A549 (cell line): ENCODE measurements at regions not wholly inside any gene's neighbourhood (a gene's known extent, or its start where the extent isn't known, plus 50 kb on each side); places are given as distances from the start of the nearest gene placed in this dataset.

Experiments
- ATAC-seq, 2 experiments: fragments of 200-7000 bp in 1 of 2; fragments of >200 bp in 1 of 2; cut with Nextera tagmentation in 1 of 2; cut with Tn5 transposase in 1 of 2; 3 replicates each; pipeline versions ENCODE4 v1.8.0 to v1.9.1; 2018 to 2020; ENCODE audit warnings: mild to moderate bottlenecking in 1 of 2, moderate library complexity in 1 of 2
- CTCF ChIA-PET: fragments of 300-600 bp; sonication (Branson Sonifier 250); formaldehyde crosslinking; extraction: SDS; loops from one replicate; lab custom pipeline; 2021; ENCODE audit warnings: antibody characterized with exemption, inconsistent platforms; lab: Yijun Ruan, JAX
- POLR2A ChIA-PET: fragments of 350-600 bp; formaldehyde crosslinking; extraction: SDS; loops from one replicate; lab custom pipeline; 2021; ENCODE audit warnings: antibody characterized with exemption, inconsistent platforms; lab: Yijun Ruan, JAX
- DNase-seq, 2 experiments: peaks; one replicate each; pipeline versions ENCODE4 v3.0.0 to v3.0.0-alpha.2; 2011 to 2016; ENCODE audit warnings: low read depth in 1 of 2, low spot score in 1 of 2
- FAIRE-seq: peaks from 2 replicates; lab custom pipeline; 2011; peaks lifted over from hg19 to GRCh38; lab: Jason Lieb, UNC
- H3K27ac ChIP-seq, 2 experiments: fragments of >200 bp; sonication (Bioruptor Twin); formaldehyde crosslinking; 3 replicates each; pipeline ENCODE4 v1.5.1; 2016 to 2017
- H3K4me1 ChIP-seq: fragments of >200 bp; sonication (Bioruptor Twin); formaldehyde crosslinking; 3 replicates; pipeline ENCODE4 v1.6.1; 2016
- H3K4me2 ChIP-seq: fragments of >200 bp; sonication (Bioruptor Twin); formaldehyde crosslinking; 3 replicates; pipeline ENCODE4 v1.6.1; 2016
- H3K4me3 ChIP-seq: fragments of >200 bp; sonication (Bioruptor Twin); formaldehyde crosslinking; 3 replicates; pipeline ENCODE4 v1.5.1; 2016
- H3K9me3 ChIP-seq: fragments of >200 bp; sonication (Bioruptor Twin); formaldehyde crosslinking; 3 replicates; pipeline ENCODE4 v1.6.1; 2016
- ATOH8 ChIP-seq: fragments of 250-450 bp; sonication (Bioruptor Pico); IDR thresholded peaks from 2 replicates; pipeline ENCODE4 v1.5.0; 2020; ENCODE audit warnings: low read depth, mild to moderate bottlenecking, moderate library complexity
- CBX8 ChIP-seq: fragments of 200-600 bp; sonication (generic); IDR thresholded peaks from 2 replicates; pipeline ENCODE4 v1.6.1; 2016
- CHD2 ChIP-seq: fragments of 150-350 bp; IDR thresholded peaks from 2 replicates; pipeline ENCODE4 v1.6.1; 2014; ENCODE audit warnings: low read length; ENCODE audit not compliant: partially characterized antibody
- ESRRA ChIP-seq: fragments of 150-350 bp; IDR thresholded peaks from 2 replicates; pipeline ENCODE4 v1.6.1; 2014; ENCODE audit warnings: mild to moderate bottlenecking, low read length, borderline replicate concordance
- FOSL2 ChIP-seq, 2 experiments: fragments of 450-650 bp in 1 of 2; fragments of >200 bp in 1 of 2; sonication (Bioruptor Twin) in 1 of 2; formaldehyde crosslinking; IDR thresholded peaks; 2 replicates each; pipeline versions ENCODE4 v1.5.0 to v1.6.1; 2016 to 2020; ENCODE audit warnings: mild to moderate bottlenecking in 1 of 2, moderate library complexity in 1 of 2
- FOXS1 ChIP-seq: fragments of 250-450 bp; sonication (Bioruptor Pico); IDR thresholded peaks from 2 replicates; pipeline ENCODE4 v1.5.0; 2020; ENCODE audit warnings: mild to moderate bottlenecking, moderate library complexity
- HOXA7 ChIP-seq: fragments of 250-450 bp; sonication (Bioruptor Pico); IDR thresholded peaks from 2 replicates; pipeline ENCODE4 v1.5.0; 2020; ENCODE audit warnings: mild to moderate bottlenecking, moderate library complexity
- HOXB13 ChIP-seq: fragments of 250-450 bp; sonication (Bioruptor Pico); IDR thresholded peaks from 2 replicates; pipeline ENCODE4 v1.5.0; 2020; ENCODE audit warnings: low read depth, mild to moderate bottlenecking, moderate library complexity
- HOXB5 ChIP-seq: fragments of 250-450 bp; sonication (Bioruptor Pico); IDR thresholded peaks from 2 replicates; pipeline ENCODE4 v1.5.0; 2020; ENCODE audit warnings: mild to moderate bottlenecking, moderate library complexity
- JUN ChIP-seq, 2 experiments: fragments of >200 bp; sonication (Bioruptor Twin); formaldehyde crosslinking; IDR thresholded peaks; 2 replicates in 1 of 2; 3 replicates in 1 of 2; pipeline ENCODE4 v1.6.1; 2016 to 2017
- MAZ ChIP-seq: fragments of 150-350 bp; IDR thresholded peaks from 2 replicates; pipeline ENCODE4 v1.6.1; 2014; ENCODE audit warnings: antibody characterized with exemption, low read depth, low read length, borderline replicate concordance
- MYC ChIP-seq: IDR thresholded peaks from 2 replicates; pipeline ENCODE4 v1.6.1; 2012; ENCODE audit warnings: mild to moderate bottlenecking, inconsistent platforms, low read length, improper control_type of control experiment, borderline replicate concordance
- POLR2A ChIP-seq: IDR thresholded peaks from 2 replicates; pipeline ENCODE4 v1.6.1; 2012; ENCODE audit warnings: mild to moderate bottlenecking, low read length
- RFX5 ChIP-seq: fragments of 450-650 bp; IDR thresholded peaks from 2 replicates; pipeline ENCODE4 v1.7.1; 2014; ENCODE audit warnings: antibody characterized with exemption, mild to moderate bottlenecking, moderate library complexity
- SMC3 ChIP-seq: fragments of >200 bp; sonication (Bioruptor Twin); formaldehyde crosslinking; IDR thresholded peaks from 3 replicates; pipeline ENCODE4 v1.6.1; 2018; ENCODE audit warnings: inconsistent platforms
- SREBF2 ChIP-seq: fragments of 450-650 bp; IDR thresholded peaks from 2 replicates; pipeline ENCODE4 v1.6.1; 2014; ENCODE audit warnings: mild to moderate bottlenecking, moderate library complexity
- ZNF302 ChIP-seq: fragments of 250-450 bp; sonication (Bioruptor Pico); IDR thresholded peaks from 2 replicates; pipeline ENCODE4 v1.9.0; 2021; ENCODE audit warnings: inconsistent platforms, mild to moderate bottlenecking, moderate library complexity
- WGBS: methylation state at CpG from one replicate; pipeline ENCODE4 v1.1.6; 2017; ENCODE audit errors: missing lambda C conversion rate; 5-methylcytosine and 5-hydroxymethylcytosine counted together
- TF ChIP-seq, protein P1 (sequence below): fragments of 450-650 bp; IDR thresholded peaks from 2 replicates; pipeline ENCODE4 v1.6.1; 2014; ENCODE audit warnings: antibody characterized with exemption
- TF ChIP-seq, protein P2 (sequence below): fragments of >200 bp; sonication (Bioruptor Twin); formaldehyde crosslinking; IDR thresholded peaks from 3 replicates; pipeline ENCODE4 v1.5.1; 2016

DNA sequence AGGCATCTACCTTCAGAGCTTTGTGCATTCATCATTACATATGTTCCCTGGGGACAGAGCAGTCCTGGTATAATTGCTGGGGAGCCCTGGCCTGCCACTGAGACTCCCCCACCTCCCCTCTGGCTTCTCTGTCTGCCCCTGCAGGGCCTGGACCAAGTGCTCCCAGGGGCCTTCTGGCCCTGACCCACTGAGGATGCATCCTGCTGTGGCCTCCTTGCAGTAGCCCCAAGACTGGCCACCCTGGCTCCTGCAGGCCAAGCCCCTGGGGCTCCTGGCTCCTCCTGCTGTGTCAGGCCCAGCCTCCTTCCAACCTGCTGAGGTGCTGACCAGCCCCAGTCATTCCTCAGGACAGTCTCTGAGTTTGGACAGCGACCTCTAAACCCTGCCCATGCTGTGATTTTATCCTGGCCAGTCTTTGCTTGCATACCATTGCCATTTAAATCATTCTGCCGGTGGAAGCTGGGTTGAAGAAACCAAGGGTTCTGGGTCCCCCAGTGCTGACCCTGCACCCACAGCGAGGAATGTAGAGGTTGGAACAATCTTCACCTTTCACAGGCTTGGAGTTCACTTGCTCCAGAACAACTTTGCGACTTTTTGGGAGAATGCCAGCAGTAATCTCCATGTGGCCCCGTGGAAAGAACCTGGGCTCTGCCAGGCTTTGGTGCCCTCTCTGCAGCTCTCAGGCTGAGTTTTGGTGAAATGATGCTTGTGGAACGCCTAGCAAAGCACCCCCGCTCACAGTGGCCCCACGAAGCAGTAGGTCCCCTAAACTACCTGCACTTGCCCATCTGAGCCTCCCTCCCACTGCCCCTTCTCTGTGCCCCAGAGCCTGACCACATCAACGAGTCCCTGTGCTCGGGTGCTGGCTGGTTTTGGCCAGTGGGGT is 167.3 kb upstream of the GLI2 start:
- FAIRE-seq (no peak), ATAC-seq (no peak), DNase-seq (no peak)
- Histone ChIP-seq H3K9me3 (no peaks in the 10 kb centered on the region), H3K27ac (no peak overlapping the region), H3K4me1 (peaks cover 8% of the 10 kb centered on the region; the same call in 2 of the 3 replicates), H3K4me2 (no peak overlapping the region), H3K4me3 (no peak overlapping the region)
- no peak for TF ChIP-seq JUN (IDR thresholded peaks at IDR 0.05)
- no peak for TF ChIP-seq FOXS1
- TF ChIP-seq HOXB13 (CRISPR knock-in tag), result no peak
- TF ChIP-seq, protein P1, sequence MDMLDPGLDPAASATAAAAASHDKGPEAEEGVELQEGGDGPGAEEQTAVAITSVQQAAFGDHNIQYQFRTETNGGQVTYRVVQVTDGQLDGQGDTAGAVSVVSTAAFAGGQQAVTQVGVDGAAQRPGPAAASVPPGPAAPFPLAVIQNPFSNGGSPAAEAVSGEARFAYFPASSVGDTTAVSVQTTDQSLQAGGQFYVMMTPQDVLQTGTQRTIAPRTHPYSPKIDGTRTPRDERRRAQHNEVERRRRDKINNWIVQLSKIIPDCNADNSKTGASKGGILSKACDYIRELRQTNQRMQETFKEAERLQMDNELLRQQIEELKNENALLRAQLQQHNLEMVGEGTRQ, result no peak
- TF ChIP-seq SMC3, result no peak
- TF ChIP-seq SREBF2, result no peak
- TF ChIP-seq ATOH8, result no peak
- no peak for TF ChIP-seq HOXB5 (CRISPR knock-in tag)
- no peak for TF ChIP-seq ESRRA
- 44% methylated on average over 10 of the region's 10 CpGs for WGBS
- ChIA-PET POLR2A (no interaction called here), CTCF (interaction anchor here (1.5 kb wide), 1 partner anchor 224 kb away, joined by 3 read pairs; no protein-coding TSS in a partner anchor)

DNA sequence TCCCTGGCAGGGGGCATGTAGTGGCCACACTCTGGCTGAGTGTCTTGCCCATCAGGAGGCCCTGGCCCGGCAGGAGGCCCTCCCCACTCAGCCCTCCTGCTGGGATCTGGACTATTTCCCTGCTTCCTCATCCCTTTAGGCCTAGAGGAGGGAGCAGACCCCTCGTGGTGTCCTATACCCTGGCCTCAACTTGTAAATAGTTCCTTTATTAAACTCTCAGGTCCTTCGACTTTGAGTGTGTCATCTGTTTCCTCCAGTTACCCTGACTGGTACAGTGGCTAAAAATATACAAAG is 166.7 kb upstream of the GLI2 start:
- H3K27ac ChIP-seq, result no peak overlapping the region
- no peaks in the 10 kb centered on the region for H3K9me3 ChIP-seq
- no peak overlapping the region for H3K4me3 ChIP-seq
- H3K4me2 ChIP-seq, result no peak overlapping the region
- peaks cover 8% of the 10 kb centered on the region; the same call in 2 of the 3 replicates for H3K4me1 ChIP-seq
- no peak for TF ChIP-seq MAZ
- TF ChIP-seq RFX5, result no peak
- TF ChIP-seq CBX8, result no peak
- no peak for TF ChIP-seq CHD2
- TF ChIP-seq ATOH8, result no peak
- TF ChIP-seq HOXA7, result no peak
- TF ChIP-seq ZNF302, result no peak
- TF ChIP-seq SMC3, result no peak
- TF ChIP-seq MYC, result no peak
- TF ChIP-seq, all 56 proteins: peak for 0
- CTCF ChIA-PET, result interaction anchor here (1.2 kb wide), 1 partner anchor 16 kb away, joined by 3 read pairs; no protein-coding TSS in a partner anchor
- ATAC-seq, result no peak
- no peak for DNase-seq
- POLR2A ChIA-PET, result no interaction called here
- FAIRE-seq, result no peak
- 19% methylated on average over 3 of the region's 3 CpGs for WGBS

- no peaks in the 10 kb centered on the region for H3K9me3 ChIP-seq
- WGBS, result 83% methylated on average over 12 of the region's 12 CpGs
- ChIA-PET POLR2A (no interaction called here), CTCF (interaction anchor here (1.2 kb wide), 1 partner anchor 17 kb away, joined by 3 read pairs; no protein-coding TSS in a partner anchor)
- no peak overlapping the region for H3K4me3 ChIP-seq
- peaks cover under 1% of the 10 kb centered on the region; the same call in 1 of the 3 replicates for H3K4me1 ChIP-seq
- DNase-seq, result no peak
- H3K4me2 ChIP-seq, result no peak overlapping the region
- TF ChIP-seq, protein P2, sequence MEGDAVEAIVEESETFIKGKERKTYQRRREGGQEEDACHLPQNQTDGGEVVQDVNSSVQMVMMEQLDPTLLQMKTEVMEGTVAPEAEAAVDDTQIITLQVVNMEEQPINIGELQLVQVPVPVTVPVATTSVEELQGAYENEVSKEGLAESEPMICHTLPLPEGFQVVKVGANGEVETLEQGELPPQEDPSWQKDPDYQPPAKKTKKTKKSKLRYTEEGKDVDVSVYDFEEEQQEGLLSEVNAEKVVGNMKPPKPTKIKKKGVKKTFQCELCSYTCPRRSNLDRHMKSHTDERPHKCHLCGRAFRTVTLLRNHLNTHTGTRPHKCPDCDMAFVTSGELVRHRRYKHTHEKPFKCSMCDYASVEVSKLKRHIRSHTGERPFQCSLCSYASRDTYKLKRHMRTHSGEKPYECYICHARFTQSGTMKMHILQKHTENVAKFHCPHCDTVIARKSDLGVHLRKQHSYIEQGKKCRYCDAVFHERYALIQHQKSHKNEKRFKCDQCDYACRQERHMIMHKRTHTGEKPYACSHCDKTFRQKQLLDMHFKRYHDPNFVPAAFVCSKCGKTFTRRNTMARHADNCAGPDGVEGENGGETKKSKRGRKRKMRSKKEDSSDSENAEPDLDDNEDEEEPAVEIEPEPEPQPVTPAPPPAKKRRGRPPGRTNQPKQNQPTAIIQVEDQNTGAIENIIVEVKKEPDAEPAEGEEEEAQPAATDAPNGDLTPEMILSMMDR, result no peak
- TF ChIP-seq MAZ, result no peak
- no peak for TF ChIP-seq POLR2A
- TF ChIP-seq SREBF2, result no peak
- no peak for TF ChIP-seq FOSL2 (IDR thresholded peaks at IDR 0.05)
- no peak for TF ChIP-seq FOSL2 (CRISPR knock-in tag; IDR thresholded peaks at IDR 0.05)
- FAIRE-seq, result no peak
- H3K27ac ChIP-seq, result no peak overlapping the region
- ATAC-seq, result no peak
These were observed 165.7 kb upstream of the GLI2 start for GRCh38 chr2:120570001-120570400.
